ENCODE measurements at regions not wholly inside any gene's neighbourhood (a gene's known extent, or its start where the extent isn't known, plus 50 kb on each side); places are given as distances from the start of the nearest gene placed in this dataset.

DNA sequence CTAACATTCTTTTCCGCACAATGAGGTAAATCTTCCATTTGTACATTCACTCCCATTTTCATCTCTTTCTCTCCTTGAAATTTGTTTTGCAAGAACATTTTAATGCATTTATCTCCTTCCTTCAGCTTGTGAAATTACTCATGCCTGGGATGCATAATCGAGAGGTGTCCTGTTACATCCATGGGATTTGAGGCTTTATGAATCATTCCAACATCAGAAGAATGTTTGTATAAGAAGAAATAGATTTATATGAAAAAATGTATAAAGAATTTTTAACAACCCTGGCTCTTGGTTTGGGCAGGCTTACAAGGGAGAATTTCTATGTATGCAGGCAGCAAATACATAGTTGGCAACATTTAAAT, 93.2 kb upstream of the MBNL1 start (continued):
- TF ChIP-seq FOXK1 (CRISPR knock-in tag; IDR thresholded peaks at IDR 0.05) = no peak
- TF ChIP-seq JAZF1 (CRISPR knock-in tag; IDR thresholded peaks at IDR 0.05) = no peak

DNA sequence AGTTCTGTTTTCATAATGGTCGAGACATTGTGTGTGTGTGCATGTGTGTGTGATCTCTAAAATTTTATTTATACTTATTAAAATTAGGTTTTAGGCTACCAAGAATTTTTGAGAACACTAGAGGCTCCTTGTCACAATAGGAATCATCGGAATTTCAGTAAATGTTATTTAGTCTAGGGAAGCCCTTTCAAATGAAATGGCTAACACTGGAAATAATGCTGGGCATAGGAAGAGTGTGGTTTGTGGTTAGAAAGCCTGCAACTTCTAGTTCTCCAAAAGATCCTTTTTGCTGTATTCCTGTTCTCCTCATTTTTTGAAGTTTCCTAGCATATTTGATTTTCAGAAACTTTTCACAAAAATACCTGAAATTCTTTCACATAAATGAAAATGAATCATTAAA, 92.5 kb upstream of the MBNL1 start:
- no peak for DNase-seq (ENCODE audit: low spot score)
- Mint-ChIP-seq H3K9me3 (no peaks in the 10 kb centered on the region), H3K27ac (no peak overlapping the region), H3K4me1 (no peaks in the 10 kb centered on the region), H3K27me3 (ENCODE audit: low read depth) (no peaks in the 10 kb centered on the region), H3K36me3 (no peaks in the 10 kb centered on the region), H3K4me3 (no peak overlapping the region)
- no peak for ATAC-seq
- ChIA-PET POLR2A (no interaction called here), CTCF (no interaction called here)
- TF ChIP-seq CREB1 (CRISPR knock-in tag; IDR thresholded peaks at IDR 0.05) = no peak
- TF ChIP-seq, protein P1, sequence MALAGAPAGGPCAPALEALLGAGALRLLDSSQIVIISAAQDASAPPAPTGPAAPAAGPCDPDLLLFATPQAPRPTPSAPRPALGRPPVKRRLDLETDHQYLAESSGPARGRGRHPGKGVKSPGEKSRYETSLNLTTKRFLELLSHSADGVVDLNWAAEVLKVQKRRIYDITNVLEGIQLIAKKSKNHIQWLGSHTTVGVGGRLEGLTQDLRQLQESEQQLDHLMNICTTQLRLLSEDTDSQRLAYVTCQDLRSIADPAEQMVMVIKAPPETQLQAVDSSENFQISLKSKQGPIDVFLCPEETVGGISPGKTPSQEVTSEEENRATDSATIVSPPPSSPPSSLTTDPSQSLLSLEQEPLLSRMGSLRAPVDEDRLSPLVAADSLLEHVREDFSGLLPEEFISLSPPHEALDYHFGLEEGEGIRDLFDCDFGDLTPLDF (CRISPR knock-in tag; IDR thresholded peaks at IDR 0.05) = no peak
- TF ChIP-seq PRRX2 (CRISPR knock-in tag; IDR thresholded peaks at IDR 0.05) = no peak
- TF ChIP-seq ZNF138 (CRISPR knock-in tag; conservative IDR thresholded peaks at IDR 0.05) = no peak
- TF ChIP-seq, protein P2, sequence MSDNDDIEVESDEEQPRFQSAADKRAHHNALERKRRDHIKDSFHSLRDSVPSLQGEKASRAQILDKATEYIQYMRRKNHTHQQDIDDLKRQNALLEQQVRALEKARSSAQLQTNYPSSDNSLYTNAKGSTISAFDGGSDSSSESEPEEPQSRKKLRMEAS (CRISPR knock-in tag; IDR thresholded peaks at IDR 0.05) = no peak
- TF ChIP-seq, protein P3, sequence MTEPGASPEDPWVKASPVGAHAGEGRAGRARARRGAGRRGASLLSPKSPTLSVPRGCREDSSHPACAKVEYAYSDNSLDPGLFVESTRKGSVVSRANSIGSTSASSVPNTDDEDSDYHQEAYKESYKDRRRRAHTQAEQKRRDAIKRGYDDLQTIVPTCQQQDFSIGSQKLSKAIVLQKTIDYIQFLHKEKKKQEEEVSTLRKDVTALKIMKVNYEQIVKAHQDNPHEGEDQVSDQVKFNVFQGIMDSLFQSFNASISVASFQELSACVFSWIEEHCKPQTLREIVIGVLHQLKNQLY (CRISPR knock-in tag; IDR thresholded peaks at IDR 0.05) = no peak
- no peak for TF ChIP-seq ZNF121 (CRISPR knock-in tag; IDR thresholded peaks at IDR 0.05)
- TF ChIP-seq HMGA2 (CRISPR knock-in tag; IDR thresholded peaks at IDR 0.05) = no peak
- no peak for TF ChIP-seq ZNF416 (CRISPR knock-in tag; IDR thresholded peaks at IDR 0.05)
- no peak for TF ChIP-seq MYBL2 (CRISPR knock-in tag; IDR thresholded peaks at IDR 0.05)

DNA sequence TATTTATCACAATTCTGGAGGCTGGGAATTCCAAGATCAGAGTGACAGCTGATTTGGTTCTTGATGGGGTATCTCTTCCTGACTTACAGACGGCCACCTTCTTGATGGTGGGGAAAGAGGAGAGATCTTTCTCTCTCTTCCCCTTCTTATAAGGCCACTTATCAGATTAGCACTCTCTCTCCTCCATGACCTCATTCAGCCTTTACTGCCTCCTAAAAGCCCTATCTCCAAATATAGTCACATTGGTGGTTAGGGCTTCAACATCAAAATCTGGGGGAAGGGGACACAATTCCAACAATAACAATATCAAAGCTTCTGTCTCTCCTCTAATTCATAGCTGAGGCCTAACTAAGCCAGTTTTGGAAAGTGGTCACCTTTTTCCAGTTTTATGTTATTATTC, 91.7 kb upstream of the MBNL1 start:
- H3K27me3 Mint-ChIP-seq (ENCODE audit: low read depth) = no peaks in the 10 kb centered on the region
- H3K27ac Mint-ChIP-seq = no peak overlapping the region
- no peak for TF ChIP-seq RELA (CRISPR knock-in tag; IDR thresholded peaks at IDR 0.05; ENCODE audit: borderline replicate concordance)
- no peaks in the 10 kb centered on the region for H3K9me3 Mint-ChIP-seq
- H3K4me3 Mint-ChIP-seq = no peak overlapping the region
- no peaks in the 10 kb centered on the region for H3K36me3 Mint-ChIP-seq
- no peak for ATAC-seq
- CTCF ChIA-PET = no interaction called here
- H3K4me1 Mint-ChIP-seq = no peaks in the 10 kb centered on the region
- POLR2A ChIA-PET = no interaction called here
- no peak for DNase-seq (ENCODE audit: low spot score)

DNA sequence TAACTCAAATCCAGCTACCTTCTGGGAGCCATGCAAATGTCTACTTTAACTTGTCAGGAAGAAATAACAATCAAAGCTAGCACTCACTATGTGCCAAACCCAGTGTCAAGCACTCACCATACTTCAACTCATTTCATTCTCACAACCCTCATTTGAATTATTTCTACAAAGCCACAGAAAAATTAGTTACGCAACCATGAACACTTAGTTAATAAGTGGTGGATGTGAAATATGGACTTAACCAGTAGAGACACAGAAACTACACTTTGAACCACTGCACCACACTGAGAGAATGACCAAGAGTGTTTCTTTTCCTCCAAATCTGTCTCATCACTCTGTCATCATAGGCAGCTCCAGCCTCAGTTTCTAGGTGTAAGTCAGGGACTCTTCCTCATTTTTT, 91.0 kb upstream of the MBNL1 start:
- Mint-ChIP-seq H3K36me3 (no peaks in the 10 kb centered on the region), H3K9me3 (no peaks in the 10 kb centered on the region), H3K4me3 (no peak overlapping the region), H3K27ac (no peak overlapping the region), H3K4me1 (no peaks in the 10 kb centered on the region), H3K27me3 (ENCODE audit: low read depth) (no peaks in the 10 kb centered on the region)
- CTCF ChIA-PET = interaction anchor here (1.2 kb wide), 1 partner anchor 266 kb away, joined by 4 read pairs; no protein-coding TSS in a partner anchor
- POLR2A ChIA-PET = no interaction called here
- TF ChIP-seq, protein P4, sequence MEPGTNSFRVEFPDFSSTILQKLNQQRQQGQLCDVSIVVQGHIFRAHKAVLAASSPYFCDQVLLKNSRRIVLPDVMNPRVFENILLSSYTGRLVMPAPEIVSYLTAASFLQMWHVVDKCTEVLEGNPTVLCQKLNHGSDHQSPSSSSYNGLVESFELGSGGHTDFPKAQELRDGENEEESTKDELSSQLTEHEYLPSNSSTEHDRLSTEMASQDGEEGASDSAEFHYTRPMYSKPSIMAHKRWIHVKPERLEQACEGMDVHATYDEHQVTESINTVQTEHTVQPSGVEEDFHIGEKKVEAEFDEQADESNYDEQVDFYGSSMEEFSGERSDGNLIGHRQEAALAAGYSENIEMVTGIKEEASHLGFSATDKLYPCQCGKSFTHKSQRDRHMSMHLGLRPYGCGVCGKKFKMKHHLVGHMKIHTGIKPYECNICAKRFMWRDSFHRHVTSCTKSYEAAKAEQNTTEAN (CRISPR knock-in tag; IDR thresholded peaks at IDR 0.05) = no peak
- no peak for TF ChIP-seq ETV6 (CRISPR knock-in tag; IDR thresholded peaks at IDR 0.05)
- no peak for TF ChIP-seq KAT7 (CRISPR knock-in tag; IDR thresholded peaks at IDR 0.05; ENCODE audit: borderline replicate concordance)
- TF ChIP-seq RELA (CRISPR knock-in tag; IDR thresholded peaks at IDR 0.05; ENCODE audit: borderline replicate concordance) = no peak
- TF ChIP-seq ZBTB21 (CRISPR knock-in tag; IDR thresholded peaks at IDR 0.05; ENCODE audit: borderline replicate concordance) = no peak
- TF ChIP-seq, protein P3 (CRISPR knock-in tag; IDR thresholded peaks at IDR 0.05) = no peak
- no peak for TF ChIP-seq NFATC4 (CRISPR knock-in tag; IDR thresholded peaks at IDR 0.05)
- no peak for TF ChIP-seq ATF1 (CRISPR knock-in tag; IDR thresholded peaks at IDR 0.05)
- TF ChIP-seq GABPB1 (CRISPR knock-in tag; IDR thresholded peaks at IDR 0.05) = no peak
- TF ChIP-seq, protein P5, sequence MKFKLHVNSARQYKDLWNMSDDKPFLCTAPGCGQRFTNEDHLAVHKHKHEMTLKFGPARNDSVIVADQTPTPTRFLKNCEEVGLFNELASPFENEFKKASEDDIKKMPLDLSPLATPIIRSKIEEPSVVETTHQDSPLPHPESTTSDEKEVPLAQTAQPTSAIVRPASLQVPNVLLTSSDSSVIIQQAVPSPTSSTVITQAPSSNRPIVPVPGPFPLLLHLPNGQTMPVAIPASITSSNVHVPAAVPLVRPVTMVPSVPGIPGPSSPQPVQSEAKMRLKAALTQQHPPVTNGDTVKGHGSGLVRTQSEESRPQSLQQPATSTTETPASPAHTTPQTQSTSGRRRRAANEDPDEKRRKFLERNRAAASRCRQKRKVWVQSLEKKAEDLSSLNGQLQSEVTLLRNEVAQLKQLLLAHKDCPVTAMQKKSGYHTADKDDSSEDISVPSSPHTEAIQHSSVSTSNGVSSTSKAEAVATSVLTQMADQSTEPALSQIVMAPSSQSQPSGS (CRISPR knock-in tag; IDR thresholded peaks at IDR 0.05; ENCODE audit: borderline replicate concordance, low read depth) = no peak
- DNase-seq (ENCODE audit: low spot score) (no peak), ATAC-seq (no peak)
